Transverse colon (tissue), 4 donors: ENCODE measurements at regions not wholly inside any gene's neighbourhood (a gene's known extent, or its start where the extent isn't known, plus 50 kb on each side); places are given as distances from the start of the nearest gene placed in this dataset.

ENCODE experiments used
- DNase-seq: peaks from one replicate; pipeline ENCODE4 v3.0.0-alpha.2; 2019
- H3K27ac ChIP-seq, 4 donors: fragments of 200-600 bp; sonication (generic); 2 replicates each; pipeline ENCODE4 v1.5.1; 2016 to 2018; ENCODE audit warnings: inconsistent platforms in 4 of 4
- H3K27me3 ChIP-seq: fragments of 200-600 bp; sonication (generic); 2 replicates; pipeline ENCODE4 v1.5.1; 2017; ENCODE audit warnings: inconsistent platforms
- H3K36me3 ChIP-seq, 4 donors: fragments of 200-600 bp; sonication (generic); 2 replicates each; pipeline ENCODE4 v1.5.1; 2017 to 2019; ENCODE audit warnings: inconsistent platforms in 4 of 4
- H3K4me1 ChIP-seq, 4 donors: fragments of 200-600 bp; sonication (generic); 2 replicates each; pipeline ENCODE4 v1.5.1; 2017 to 2020; ENCODE audit warnings: inconsistent platforms in 4 of 4
- H3K4me3 ChIP-seq, 4 donors: fragments of 200-600 bp; sonication (generic); 1 replicate in 1 of 4; 2 replicates in 3 of 4; pipeline versions ENCODE4 v1.5.1 to v1.6.1; 2017 to 2019; ENCODE audit warnings: inconsistent platforms in 4 of 4
- H3K9me3 ChIP-seq, 2 donors: fragments of 200-600 bp; sonication (generic); 2 replicates each; pipeline ENCODE4 v1.5.1; 2017 to 2019; ENCODE audit warnings: inconsistent platforms in 2 of 2
- CTCF ChIP-seq, 5 experiments: fragments of 200-600 bp in 3 of 5; fragments of 450-650 bp in 2 of 5; sonication (generic) in 3 of 5; IDR thresholded peaks; 1 replicate in 2 of 5; 2 replicates in 3 of 5; pipeline ENCODE4 v1.5.1; 2016 to 2017; ENCODE audit warnings: antibody characterized with exemption in 5 of 5, inconsistent platforms in 3 of 5, mild to moderate bottlenecking in 2 of 5, moderate library complexity in 1 of 5
- EP300 ChIP-seq: sonication (generic); formaldehyde crosslinking; IDR thresholded peaks from one replicate; pipeline ENCODE4 v1.6.1; 2017; ENCODE audit warnings: antibody characterized with exemption, low read depth
- POLR2A ChIP-seq: fragments of 450-650 bp; IDR thresholded peaks from one replicate; pipeline ENCODE4 v1.6.1; 2016; ENCODE audit warnings: antibody characterized with exemption, mild to moderate bottlenecking, moderate library complexity
- POLR2AphosphoS5 ChIP-seq, 3 donors: sonication (generic); formaldehyde crosslinking; IDR thresholded peaks; one replicate each; pipeline ENCODE4 v1.6.1; 2016; ENCODE audit warnings: antibody characterized with exemption in 3 of 3
- WGBS, 2 donors: methylation state at CpG; one replicate each; pipeline ENCODE4 v1.1.5; 2018; ENCODE audit warnings: low coverage in 1 of 2; 5-methylcytosine and 5-hydroxymethylcytosine counted together
- in situ Hi-C, 4 donors: fragments of 200-750 bp; cut with MboI; loops; one replicate each; pipeline versions ENCODE4 v1.15.0 to v1.15.1; 2017; ENCODE audit warnings: low sequenced_read_pairs in 3 of 4, low pct_ligation_motif_present in 1 of 4, low pct_unique_long_range_greater_than_20kb in 1 of 4
- intact Hi-C: fragments of 100-400 bp; cut with DNase I; formaldehyde crosslinking; loops from one replicate; pipeline ENCODE4 v1.15.1; 2023; ENCODE audit warnings: low total_unique reads

- no peaks in the 10 kb centered on the region for H3K9me3 ChIP-seq
Observed at GRCh38 chr5:101626572-101626971, 669.5 kb downstream of the SLCO4C1 start.

GRCh38 chr5:101611039-101611438 lies 685.0 kb downstream of the SLCO4C1 start:
- in situ Hi-C loops (no loop called here), intact Hi-C loops (no loop called here)
- Histone ChIP-seq H3K9me3 (no peaks in the 10 kb centered on the region), H3K27me3 (no peaks in the 10 kb centered on the region), H3K36me3 (no peaks in the 10 kb centered on the region), H3K27ac (no peak overlapping the region), H3K4me1 (no peaks in the 10 kb centered on the region), H3K4me3 (no peak overlapping the region)
- no peak for DNase-seq
- WGBS, 2 donors, result 69% methylated on average over 6 of the region's 6 CpGs; no CpG with 5 or more reads in 1 of the 2 donors
- no peak for TF ChIP-seq EP300
- no peak for TF ChIP-seq POLR2AphosphoS5 (IDR thresholded peaks at IDR 0.05)
- TF ChIP-seq POLR2A, result no peak
- TF ChIP-seq CTCF (IDR thresholded peaks at IDR 0.05), result no peak

More at GRCh38 chr5:101626572-101626971, 669.5 kb downstream of the SLCO4C1 start:
- WGBS, 2 donors, result 73 to 86% methylated on average over 1 of the region's 1 CpG
- in situ Hi-C loops, result no loop called here
- no peak overlapping the region for H3K4me3 ChIP-seq
- intact Hi-C loops, result no loop called here
- DNase-seq, result no peak
- no peaks in the 10 kb centered on the region for H3K36me3 ChIP-seq
- TF ChIP-seq POLR2AphosphoS5 (IDR thresholded peaks at IDR 0.05) (no peak), CTCF (IDR thresholded peaks at IDR 0.05) (no peak), POLR2A (no peak), EP300 (no peak)
- H3K27ac ChIP-seq, result no peak overlapping the region
- H3K27me3 ChIP-seq, result no peaks in the 10 kb centered on the region
- H3K4me1 ChIP-seq, result no peaks in the 10 kb centered on the region

GRCh38 chr5:101608322-101608721 lies 687.8 kb downstream of the SLCO4C1 start:
- Histone ChIP-seq H3K9me3 (no peaks in the 10 kb centered on the region), H3K36me3 (no peaks in the 10 kb centered on the region), H3K4me1 (no peaks in the 10 kb centered on the region), H3K27ac (no peak overlapping the region), H3K27me3 (no peaks in the 10 kb centered on the region), H3K4me3 (no peak overlapping the region)
- in situ Hi-C loops (no loop called here), intact Hi-C loops (no loop called here)
- TF ChIP-seq EP300 (no peak), POLR2AphosphoS5 (IDR thresholded peaks at IDR 0.05) (no peak), CTCF (IDR thresholded peaks at IDR 0.05) (no peak), POLR2A (no peak)
- WGBS, 2 donors, result 61 to 64% methylated on average over 1 of the region's 1 CpG
- no peak for DNase-seq

DNA sequence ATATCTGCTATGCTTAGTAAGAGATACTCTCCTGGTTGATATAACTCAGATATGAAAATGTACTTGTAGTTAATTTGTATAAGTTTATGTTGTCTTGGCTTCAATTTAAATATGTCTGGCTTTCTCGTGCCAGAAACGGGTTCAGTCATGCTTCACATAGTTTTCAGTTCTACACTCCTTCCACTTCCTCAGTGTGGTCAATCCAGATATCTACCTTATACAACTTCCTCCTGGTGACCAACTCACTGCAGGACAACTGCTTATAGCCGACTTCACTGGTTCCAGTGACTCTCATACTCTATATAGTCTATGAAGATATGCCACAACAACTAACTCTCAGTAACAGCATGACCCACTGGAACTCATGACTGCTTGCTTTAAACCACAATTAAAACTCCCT lies 690.4 kb downstream of the SLCO4C1 start:
- Histone ChIP-seq H3K4me3 (no peak overlapping the region), H3K36me3 (no peaks in the 10 kb centered on the region), H3K27me3 (no peaks in the 10 kb centered on the region), H3K9me3 (no peaks in the 10 kb centered on the region), H3K27ac (no peak overlapping the region), H3K4me1 (no peaks in the 10 kb centered on the region)
- in situ Hi-C loops, result no loop called here
- whole genome bisulfite sequencing, 2 donors, result 45 to 66% methylated on average over 2 to 3 of the region's 3 CpGs
- intact Hi-C loops, result no loop called here
- DNase-seq, result no peak
- TF ChIP-seq POLR2A (no peak), EP300 (no peak), POLR2AphosphoS5 (IDR thresholded peaks at IDR 0.05) (no peak), CTCF (IDR thresholded peaks at IDR 0.05) (no peak)
